GM12864 (cell line): ENCODE measurements at regions not wholly inside any gene's neighbourhood (a gene's known extent, or its start where the extent isn't known, plus 50 kb on each side); places are given as distances from the start of the nearest gene placed in this dataset.
"Not testable (repeated sequence)": the region's sequence is repeated elsewhere in the genome, so short reads cannot be mapped to it uniquely, and the experiment has no call there.

Experiments used
- DNase-seq: peaks from one replicate; pipeline ENCODE4 v3.0.0-alpha.2; 2011; ENCODE audit warnings: low read depth
- H3K4me3 ChIP-seq: 2 replicates; pipeline ENCODE4 v1.5.1; 2011; ENCODE audit warnings: mild to moderate bottlenecking, low read depth, low read length, control low read depth
- TF ChIP-seq, protein P1 (sequence below): IDR thresholded peaks from 2 replicates; pipeline ENCODE4 v1.5.1; 2011; ENCODE audit warnings: low read depth, mild to moderate bottlenecking, moderate library complexity, low read length, control low read depth, inconsistent platforms; ENCODE audit errors: missing control alignments

DNA sequence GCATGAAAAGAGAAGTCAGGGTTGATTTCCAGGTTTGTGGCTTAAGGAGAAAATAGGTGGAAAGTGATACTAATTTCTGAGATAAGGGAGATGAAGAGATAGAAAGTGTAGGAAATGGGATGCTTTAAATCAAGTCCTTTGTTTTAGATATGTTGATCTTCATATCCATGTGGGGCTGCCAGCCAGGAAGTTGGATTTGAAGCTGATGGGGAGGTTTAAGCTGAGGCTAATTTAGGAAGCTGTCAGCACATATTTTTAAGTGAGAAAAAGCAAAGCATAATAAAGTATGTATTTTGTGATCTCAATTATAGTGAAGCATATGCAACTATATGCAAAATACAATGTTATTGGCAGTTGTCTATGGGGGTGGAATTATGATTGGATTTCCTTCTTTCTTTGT, 428.4 kb downstream of the CSNK1G3 start:
- H3K4me3 ChIP-seq = no peak overlapping the region
- DNase-seq = no peak
- TF ChIP-seq, protein P1, sequence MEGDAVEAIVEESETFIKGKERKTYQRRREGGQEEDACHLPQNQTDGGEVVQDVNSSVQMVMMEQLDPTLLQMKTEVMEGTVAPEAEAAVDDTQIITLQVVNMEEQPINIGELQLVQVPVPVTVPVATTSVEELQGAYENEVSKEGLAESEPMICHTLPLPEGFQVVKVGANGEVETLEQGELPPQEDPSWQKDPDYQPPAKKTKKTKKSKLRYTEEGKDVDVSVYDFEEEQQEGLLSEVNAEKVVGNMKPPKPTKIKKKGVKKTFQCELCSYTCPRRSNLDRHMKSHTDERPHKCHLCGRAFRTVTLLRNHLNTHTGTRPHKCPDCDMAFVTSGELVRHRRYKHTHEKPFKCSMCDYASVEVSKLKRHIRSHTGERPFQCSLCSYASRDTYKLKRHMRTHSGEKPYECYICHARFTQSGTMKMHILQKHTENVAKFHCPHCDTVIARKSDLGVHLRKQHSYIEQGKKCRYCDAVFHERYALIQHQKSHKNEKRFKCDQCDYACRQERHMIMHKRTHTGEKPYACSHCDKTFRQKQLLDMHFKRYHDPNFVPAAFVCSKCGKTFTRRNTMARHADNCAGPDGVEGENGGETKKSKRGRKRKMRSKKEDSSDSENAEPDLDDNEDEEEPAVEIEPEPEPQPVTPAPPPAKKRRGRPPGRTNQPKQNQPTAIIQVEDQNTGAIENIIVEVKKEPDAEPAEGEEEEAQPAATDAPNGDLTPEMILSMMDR = no peak

DNA sequence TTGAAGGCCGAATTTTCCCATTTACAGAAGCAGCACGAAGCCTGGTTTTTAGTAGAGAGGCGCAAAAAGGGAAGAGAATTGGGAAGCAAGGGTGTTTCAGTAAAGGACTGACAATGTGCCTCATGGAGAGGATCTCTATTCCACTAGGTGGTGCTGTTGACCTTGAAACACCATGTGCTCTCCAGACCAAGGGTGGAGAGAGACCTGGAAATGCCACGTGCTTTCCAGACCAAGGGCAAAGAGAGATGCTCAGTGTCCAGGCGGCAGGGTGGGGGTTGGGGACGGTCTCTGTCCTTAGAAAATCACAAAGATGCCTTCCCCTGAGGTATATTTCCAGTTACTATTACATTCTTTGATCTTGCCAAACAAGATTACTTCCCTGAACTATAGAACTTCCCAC, 425.3 kb downstream of the CSNK1G3 start:
- H3K4me3 ChIP-seq = no peak overlapping the region
- peak; percentile 27 for DNase-seq
- TF ChIP-seq, protein P1 = peak; percentile 67

DNA sequence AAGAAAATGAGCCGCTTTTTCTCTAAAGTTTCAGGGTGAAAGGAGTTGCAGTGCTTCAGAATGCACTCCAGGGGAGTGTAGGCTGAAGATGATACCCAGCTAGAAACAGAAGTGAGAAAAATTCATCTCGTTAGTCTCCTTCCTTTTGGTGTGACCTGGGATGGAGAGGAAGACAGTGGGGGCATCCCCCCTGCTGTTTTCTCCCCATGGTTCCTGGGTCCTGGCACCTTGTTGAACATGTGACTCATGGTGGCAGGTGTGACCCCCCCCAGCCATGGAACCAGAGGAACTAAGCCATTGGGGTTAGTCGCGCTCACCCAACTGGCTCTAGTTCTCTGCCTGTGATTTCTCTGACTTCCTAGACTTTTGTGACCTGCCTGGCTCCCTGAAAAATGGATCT, 424.6 kb downstream of the CSNK1G3 start:
- TF ChIP-seq, protein P1 = no peak
- H3K4me3 ChIP-seq = no peak overlapping the region
- no peak for DNase-seq

DNA sequence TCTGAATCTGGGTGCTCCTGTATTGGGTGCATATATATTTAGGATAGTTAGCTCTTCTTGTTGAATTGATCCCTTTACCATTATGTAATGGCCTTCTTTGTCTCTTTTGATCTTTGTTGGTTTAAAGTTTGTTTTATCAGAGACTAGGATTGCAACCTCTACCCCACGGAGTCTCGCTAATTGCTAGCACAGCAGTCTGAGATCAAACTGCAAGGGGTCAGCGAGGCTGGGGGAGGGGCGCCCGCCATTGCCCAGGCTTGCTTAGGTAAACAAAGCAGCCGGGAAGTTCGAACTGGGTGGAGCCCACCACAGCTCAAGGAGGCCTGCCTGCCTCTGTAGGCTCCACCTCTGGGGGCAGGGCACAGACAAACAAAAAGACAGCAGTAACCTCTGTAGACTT, 421.8 kb downstream of the CSNK1G3 start:
- H3K4me3 ChIP-seq, DNase-seq: not testable (repeated sequence)

DNA sequence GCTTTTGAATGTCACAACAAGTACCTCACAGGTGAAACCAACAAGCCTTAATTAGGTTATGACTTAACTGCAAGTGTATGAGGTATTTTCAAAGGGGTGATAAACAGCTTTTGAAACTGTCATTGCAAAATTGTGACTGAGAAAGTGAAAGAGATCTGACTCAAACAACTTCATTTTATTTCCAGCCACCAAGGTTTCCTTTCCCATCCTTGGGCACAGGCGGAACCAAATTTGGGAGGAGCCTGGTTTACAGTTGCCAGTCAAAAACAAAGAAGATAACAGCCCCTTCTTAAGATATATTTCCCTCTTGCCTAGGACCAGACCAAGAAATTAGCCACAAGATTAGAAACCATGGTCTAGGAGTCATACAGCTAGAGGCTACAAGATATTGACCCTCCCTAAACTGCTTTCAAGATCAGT, 417.1 kb downstream of the CSNK1G3 start:
- no peak overlapping the region for H3K4me3 ChIP-seq
- TF ChIP-seq, protein P1 = no peak
- peak; percentile 29 for DNase-seq

DNA sequence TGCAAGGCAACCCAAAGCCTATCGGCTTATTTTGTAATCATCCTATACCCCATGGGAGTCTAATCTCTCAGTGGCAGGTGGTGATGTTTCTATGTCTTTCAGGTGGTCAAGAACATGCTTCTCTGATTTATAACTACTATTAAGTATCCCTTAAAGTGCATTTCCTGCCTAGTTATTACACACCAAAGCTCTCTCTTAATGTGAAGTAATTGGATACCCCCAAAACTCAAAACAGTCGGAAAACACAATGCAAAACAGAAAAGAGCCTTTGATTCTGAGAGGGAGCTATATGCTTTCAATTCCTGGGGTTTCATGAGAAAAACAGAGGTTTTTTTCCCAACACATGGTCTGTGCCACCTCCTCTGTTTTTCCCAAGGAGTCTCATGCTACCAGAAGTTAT, 416.4 kb downstream of the CSNK1G3 start:
- no peak overlapping the region for H3K4me3 ChIP-seq
- DNase-seq = no peak
- TF ChIP-seq, protein P1 = no peak

DNA sequence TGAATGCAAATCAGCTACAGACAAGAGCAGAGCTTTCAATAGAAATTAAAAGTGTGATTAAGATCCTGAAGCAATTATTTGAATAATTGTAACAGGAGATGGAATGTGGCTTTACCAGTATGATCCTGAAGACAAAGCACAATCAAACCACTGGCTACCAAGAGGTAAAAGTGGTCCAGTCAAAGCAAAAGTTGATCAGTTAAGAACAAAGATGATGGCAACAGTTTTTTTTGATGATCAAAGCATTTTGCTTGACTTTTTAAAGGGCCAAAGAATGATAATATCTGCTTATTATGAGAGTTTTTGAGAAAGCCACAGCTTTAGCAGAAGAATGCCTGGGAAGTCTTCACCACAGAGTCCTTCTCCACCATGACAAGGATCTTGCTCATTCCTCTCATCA, 409.2 kb downstream of the CSNK1G3 start:
- H3K4me3 ChIP-seq = no peak overlapping the region
- no peak for DNase-seq
- TF ChIP-seq, protein P1 = no peak
